ENCODE measurements at regions not wholly inside any gene's neighbourhood (a gene's known extent, or its start where the extent isn't known, plus 50 kb on each side); places are given as distances from the start of the nearest gene placed in this dataset.

DNA sequence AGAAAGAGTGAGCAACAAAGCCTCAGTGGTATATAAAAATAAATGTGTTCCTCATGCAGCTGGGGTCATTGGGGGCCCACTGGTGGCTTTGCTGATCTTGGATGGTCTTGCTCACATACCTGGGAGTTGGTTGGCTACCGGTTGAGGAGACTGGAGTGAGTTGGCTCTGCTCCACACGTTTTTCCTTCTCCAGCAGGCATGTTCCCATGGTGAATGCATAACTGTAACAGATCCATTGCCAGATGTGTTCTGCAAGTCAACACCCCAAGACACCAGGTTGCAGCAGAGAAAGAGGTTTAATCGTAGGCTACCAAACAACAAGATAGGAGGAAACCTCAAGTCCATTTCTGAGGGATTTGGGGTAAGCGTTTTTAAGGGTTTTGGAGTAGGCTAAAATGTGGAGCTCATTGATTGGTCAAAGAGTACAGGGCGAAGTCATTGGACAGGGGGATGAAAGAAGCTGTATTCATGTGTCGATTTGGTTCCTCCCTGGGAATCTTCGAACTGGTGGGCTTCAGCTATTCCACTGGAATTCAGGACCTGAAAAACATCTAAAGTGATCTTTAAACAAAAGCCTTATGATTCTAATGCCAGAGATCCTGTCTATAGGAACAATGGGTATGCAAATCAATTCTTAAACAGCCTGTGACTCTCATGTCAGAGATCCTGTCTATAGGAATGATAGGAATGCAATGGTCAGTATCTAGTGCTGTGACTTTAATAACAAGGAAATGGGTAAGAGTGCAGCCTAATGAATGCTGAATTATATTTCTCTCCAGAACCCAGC lies 467.5 kb upstream of the C16orf82 start:
- no peak for TF ChIP-seq NFIC (IDR thresholded peaks at IDR 0.05)
- TF ChIP-seq LEF1 (IDR thresholded peaks at IDR 0.05), result no peak
- no peak for TF ChIP-seq ASH1L (IDR thresholded peaks at IDR 0.05; ENCODE audit: borderline replicate concordance, low read depth, partially characterized antibody)
- TF ChIP-seq, protein P1, sequence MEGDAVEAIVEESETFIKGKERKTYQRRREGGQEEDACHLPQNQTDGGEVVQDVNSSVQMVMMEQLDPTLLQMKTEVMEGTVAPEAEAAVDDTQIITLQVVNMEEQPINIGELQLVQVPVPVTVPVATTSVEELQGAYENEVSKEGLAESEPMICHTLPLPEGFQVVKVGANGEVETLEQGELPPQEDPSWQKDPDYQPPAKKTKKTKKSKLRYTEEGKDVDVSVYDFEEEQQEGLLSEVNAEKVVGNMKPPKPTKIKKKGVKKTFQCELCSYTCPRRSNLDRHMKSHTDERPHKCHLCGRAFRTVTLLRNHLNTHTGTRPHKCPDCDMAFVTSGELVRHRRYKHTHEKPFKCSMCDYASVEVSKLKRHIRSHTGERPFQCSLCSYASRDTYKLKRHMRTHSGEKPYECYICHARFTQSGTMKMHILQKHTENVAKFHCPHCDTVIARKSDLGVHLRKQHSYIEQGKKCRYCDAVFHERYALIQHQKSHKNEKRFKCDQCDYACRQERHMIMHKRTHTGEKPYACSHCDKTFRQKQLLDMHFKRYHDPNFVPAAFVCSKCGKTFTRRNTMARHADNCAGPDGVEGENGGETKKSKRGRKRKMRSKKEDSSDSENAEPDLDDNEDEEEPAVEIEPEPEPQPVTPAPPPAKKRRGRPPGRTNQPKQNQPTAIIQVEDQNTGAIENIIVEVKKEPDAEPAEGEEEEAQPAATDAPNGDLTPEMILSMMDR (IDR thresholded peaks at IDR 0.05 in 2 of 3, conservative IDR thresholded peaks at IDR 0.05 in 1 of 3; ENCODE audit: insufficient read depth in 2 of 3, low read depth in 1 of 3, low read length in 3 of 3), result no peak
- TF ChIP-seq, protein P2, sequence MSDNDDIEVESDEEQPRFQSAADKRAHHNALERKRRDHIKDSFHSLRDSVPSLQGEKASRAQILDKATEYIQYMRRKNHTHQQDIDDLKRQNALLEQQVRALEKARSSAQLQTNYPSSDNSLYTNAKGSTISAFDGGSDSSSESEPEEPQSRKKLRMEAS (CRISPR knock-in tag; IDR thresholded peaks at IDR 0.05), result no peak
- TF ChIP-seq CBX2 (IDR thresholded peaks at IDR 0.05; ENCODE audit: insufficient read depth, low read length, poor library complexity, severe bottlenecking), result no peak
- TF ChIP-seq ZNF217 (CRISPR knock-in tag; IDR thresholded peaks at IDR 0.05), result no peak
